ENCODE measurements at regions not wholly inside any gene's neighbourhood (a gene's known extent, or its start where the extent isn't known, plus 50 kb on each side); places are given as distances from the start of the nearest gene placed in this dataset.
"Not testable (repeated sequence)": the region's sequence is repeated elsewhere in the genome, so short reads cannot be mapped to it uniquely, and the experiment has no call there.

DNA sequence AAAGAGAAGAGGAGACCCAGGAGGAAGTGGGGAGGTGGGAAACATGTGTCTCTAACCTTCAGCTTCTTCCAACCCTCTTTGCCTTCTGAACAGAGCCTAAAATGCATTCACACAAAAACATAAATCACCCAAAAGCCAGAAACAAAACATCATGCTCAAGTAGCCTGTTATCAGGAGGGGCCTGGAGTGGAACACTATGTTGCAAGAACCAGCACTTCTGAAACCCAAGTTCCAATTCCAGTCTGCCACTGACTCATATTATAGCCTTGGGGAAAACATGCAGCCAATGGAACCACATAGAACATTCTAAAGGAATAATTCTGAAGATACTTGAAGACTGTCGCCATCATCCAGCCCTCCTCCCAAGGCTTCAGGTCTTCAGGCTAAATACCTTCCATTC, 169.8 kb upstream of the PLXNC1 start:
- intact Hi-C loops (cut with micrococcal nuclease), result loop anchor here (2.0 to 5.0 kb wide), 3 partner anchors 81 to 196 kb away; no protein-coding TSS in a partner anchor

DNA sequence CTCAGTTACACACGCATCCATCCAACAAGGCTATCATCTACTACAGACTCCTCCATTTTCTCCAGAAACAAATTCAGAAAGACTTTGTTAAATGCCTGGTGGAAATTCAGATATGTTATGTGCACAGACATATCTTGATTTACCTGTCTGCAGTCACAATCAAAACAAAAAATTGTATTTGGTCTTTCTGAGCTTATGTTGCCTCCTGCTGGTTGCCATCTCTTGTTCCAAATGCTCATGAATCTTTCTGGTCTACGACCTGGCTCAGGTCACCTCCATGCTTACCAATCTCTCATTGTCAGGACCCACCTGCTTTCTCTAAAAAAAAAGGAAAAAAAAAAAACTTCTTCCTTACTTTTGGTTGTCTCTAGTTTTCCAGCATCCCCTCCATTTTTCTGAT, 169.2 kb upstream of the PLXNC1 start:
- intact Hi-C loops (cut with micrococcal nuclease), result loop anchor here (1.0 to 5.0 kb wide), 11 partner anchors 82 to 476 kb away; partner anchors contain the start of gene CRADD

DNA sequence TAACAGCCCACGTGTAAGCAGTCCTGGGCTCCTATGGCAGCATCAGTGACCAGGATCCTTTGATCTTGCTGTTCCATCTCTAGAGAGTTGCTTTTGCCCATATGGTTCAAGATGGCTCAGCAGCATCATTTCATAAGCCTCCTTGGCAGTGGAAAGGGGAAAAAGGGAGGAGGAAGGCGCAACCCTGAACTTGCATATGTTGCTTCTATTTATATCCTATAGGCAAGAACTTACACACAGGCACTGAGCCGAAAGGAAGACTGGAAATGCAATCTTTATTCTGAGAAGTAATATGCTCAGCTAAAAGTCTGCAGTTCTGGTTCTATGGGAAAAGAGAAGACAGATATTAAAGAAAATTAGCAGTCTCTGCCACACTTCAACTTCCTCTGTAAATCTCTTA, 167.7 kb upstream of the PLXNC1 start:
- intact Hi-C loops (cut with micrococcal nuclease), result no loop called here

DNA sequence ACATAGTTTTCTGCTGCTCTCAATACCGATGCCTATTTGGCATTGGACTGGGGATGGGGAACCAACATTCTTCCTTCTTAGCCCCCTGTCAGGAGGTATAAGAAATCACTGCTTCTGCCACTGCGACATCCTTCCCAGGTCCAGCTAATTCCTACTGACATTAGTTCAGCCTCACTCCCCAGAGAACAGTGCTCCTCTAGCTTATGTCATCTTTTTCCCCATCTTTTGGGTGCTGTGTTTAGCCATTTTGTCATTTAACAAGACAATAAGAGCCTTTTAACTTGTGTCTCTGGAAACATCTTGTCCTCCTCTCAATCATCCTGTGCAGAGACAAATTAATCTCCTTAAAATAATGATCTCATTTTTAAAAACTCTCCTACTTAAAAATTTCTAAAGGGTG, 167.0 kb upstream of the PLXNC1 start:
- intact Hi-C loops (cut with micrococcal nuclease), result no loop called here

DNA sequence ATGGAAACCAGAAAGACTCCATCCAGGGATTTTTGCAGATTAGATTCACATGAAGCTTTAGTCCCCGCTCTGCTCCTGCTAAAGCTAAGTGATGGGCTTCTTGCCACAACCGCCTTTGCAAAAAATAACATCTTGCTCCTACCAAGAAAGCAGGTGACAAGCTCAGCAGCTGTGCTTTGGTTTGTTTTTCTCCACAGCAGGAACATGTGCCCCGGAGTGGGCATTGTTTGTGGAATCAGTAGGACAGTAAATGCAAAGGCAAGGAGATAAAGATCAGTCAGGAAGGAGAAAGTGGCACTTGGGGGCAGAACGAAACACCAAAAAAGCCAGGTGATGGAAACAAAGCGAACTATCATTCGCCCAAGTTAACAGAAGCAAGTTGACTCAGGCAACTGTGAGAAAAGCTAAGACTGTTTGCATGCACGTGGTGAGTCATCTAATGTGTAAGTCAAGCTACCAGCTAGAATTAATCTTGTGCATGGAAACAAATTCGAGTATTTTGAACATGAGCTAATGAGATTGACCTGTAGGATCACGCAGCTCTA, 165.5 kb upstream of the PLXNC1 start:
- intact Hi-C loops (cut with micrococcal nuclease), result loop anchor here (1.0 kb wide), 2 partner anchors 118 to 216 kb away; no protein-coding TSS in a partner anchor

DNA sequence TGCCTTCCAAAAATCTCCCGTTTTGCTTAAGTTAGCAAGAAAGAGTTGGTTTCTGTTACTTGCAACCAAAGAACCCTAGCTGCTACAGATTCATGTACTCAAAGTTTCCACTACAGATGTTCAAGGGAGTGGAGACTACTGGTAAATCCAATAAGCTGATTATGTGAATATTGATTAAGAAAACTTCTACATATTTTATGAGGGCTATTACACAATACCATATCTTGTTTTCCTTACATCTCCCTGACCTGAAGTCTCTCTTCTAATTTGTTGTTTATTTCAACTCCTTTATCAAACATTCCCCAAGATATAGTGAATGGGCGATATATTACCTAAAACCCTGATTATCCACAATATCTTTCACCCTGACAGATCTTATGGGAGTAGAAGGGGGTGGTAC, 164.4 kb upstream of the PLXNC1 start:
- intact Hi-C loops (cut with micrococcal nuclease), result no loop called here

DNA sequence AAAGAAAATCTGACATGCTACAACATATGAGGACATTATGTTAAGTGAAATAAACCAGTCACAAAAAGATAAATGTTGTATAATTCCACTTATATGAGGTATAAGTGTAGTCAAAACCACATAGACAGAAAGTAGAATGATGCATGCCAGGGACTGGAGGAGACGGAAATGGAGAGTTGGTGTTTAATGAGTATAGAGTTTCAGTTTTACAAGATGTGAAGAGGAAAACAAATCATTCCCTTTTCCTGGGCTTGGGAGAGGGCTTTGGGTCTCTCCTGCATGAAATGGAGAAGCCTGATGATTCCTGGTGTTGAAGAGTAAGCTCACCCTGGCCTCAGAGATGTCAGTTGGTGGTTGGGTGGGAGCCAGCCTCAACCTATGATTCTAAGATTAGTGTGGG, 158.4 kb upstream of the PLXNC1 start:
- intact Hi-C loops (cut with micrococcal nuclease), result no loop called here

DNA sequence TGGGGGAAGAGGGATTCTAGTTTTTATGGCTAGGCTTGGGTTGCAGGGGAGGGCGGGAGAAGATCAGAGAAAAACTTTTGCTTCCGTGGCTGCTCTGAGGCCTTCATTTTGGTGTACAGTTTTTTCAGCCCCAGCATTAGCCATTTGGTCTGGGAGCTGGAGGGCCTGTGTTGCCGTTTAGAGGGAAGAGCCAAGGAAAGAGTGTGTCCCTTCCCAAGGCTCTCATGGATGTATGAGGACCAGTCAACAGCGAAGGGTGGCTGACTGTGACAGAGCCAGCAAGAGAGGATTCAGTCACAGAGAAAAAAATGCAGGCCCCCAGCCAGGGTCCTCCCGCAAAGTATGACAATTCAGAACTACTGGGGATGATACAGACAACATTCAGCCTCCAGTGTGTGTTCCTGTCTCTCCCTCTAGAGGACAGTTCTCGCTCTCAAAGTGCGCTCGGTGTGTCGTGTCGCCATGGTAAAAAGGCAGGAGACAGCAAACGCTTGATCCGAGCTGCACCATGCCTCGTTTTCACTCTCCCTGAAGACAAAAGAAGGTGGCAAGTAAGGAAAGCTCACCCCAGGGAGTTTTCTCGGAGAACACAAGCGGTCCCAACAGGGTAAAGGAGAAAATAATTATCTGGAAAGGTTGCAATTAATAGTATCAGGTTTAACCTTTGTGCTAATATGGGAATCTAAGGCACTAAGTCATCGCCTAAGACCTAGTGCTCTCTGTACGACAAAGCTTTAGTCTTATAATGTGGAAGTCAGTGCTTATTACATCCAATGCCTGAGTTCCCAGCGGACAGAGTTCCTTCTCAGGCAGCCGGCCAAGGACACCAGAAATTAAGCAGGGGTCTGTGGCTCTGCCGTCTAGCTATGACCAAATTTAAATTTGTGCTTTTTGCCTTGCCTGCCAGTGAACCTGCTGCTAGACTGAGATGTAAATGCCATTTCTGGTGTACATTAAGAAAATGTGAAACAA, 157.3 kb upstream of the PLXNC1 start:
- intact Hi-C loops (cut with micrococcal nuclease), result no loop called here

DNA sequence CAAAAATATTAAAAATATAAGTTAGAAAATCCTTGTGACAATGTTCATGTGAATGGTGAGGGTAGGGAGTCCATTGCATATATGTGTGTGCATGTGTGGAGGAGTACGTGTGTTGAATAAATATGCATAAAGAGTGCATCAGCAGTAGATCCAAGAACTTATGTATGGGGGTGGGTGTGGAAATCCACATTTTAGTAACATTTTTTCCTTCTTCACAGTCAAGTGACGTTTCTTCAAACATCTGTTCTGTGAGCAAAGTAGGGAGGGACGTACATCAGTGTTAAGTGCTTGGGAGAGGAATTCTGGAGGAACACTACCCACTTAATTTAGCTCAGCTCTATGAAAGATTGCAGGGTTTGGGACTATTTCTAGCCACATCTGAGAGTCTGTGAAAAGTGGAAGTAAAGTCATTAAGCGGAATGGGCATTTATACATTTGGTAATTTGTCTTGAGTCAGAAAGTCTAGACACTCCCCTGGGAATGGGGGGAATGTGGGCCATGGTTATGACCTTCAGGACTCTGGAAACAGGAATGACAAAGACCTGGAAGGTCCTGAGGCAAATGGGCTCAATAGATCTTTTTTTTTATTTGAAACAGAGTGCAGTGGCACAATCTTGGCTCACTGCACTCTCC, 156.4 kb upstream of the PLXNC1 start:
- intact Hi-C loops (cut with micrococcal nuclease), result no loop called here

DNA sequence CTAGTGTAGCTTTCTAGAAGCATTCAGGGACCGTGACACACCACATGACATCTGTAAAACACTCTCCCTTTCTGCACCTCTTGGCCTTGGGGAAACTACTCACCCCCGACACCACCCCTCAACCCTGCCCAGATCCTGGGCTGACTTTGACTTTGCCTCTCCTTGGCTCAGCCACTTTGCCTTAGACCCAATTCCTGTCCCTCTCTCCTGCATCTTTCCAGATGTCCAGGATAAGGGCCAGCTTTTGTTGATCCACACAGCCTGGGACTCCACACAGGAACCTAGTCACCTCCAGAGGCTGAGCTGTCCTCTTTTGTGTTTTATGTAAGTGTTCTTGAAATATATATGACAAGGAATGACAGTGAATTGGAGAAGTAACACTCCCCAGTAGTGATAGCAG, 153.7 kb upstream of the PLXNC1 start:
- intact Hi-C loops (cut with micrococcal nuclease), result no loop called here

DNA sequence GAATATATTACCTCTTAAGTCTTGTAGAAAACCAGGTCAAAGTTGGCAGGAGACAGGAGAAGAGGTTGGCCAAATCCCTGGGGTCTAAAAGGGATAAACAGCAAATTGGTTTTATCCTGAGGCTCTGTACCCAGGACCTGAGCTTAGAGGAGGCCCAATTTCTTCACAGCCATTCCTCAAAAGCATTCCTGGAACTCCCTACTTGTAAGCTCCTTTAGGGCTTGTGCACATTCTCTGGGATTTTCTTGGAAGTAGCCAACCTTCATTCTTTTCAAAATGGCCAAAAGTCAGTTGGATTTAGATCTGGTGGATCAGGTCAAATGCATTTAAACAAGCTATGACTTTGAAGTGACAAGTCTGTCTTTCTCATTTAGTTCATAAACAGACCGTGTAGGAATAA, 152.1 kb upstream of the PLXNC1 start:
- intact Hi-C loops (cut with micrococcal nuclease), result no loop called here

DNA sequence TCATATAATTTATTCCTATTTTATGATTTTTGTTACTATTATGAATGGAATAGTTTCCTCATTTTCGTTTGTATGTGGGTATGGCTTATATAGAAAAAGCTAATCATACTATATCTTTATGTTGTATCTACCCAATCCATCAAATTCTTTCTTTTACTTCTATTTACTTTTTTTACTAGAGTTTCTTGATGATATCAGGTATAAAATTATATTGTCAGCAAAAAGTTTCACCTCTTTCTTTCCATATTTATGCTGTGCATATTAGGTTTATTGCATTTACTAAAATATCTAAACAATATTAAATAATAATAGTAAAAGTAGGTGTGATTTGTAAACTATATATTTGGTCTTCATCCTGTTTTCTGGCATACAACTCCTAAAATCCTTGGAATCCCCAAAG, 146.7 kb upstream of the PLXNC1 start:
- intact Hi-C loops (cut with micrococcal nuclease), result no loop called here

DNA sequence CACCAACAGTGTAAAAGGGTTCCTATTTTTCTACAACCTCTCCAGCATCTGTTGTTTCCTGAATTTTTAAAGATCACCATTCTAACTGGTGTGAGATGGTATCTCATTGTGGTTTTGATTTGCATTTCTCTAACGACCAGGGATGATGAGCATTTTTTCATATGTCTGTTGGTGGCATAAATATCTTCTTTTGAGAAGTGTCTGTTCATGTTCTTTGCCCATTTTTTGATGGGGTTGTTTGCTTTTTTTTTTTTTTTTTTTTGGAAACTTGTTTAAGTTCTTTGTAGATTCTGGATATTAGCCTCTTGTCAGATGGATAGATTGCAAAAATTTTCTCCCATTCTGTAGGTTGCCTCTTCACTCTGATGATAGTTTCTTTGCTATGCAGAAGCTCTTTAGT, 145.5 kb upstream of the PLXNC1 start:
- intact Hi-C loops (cut with micrococcal nuclease), result not testable (repeated sequence)

DNA sequence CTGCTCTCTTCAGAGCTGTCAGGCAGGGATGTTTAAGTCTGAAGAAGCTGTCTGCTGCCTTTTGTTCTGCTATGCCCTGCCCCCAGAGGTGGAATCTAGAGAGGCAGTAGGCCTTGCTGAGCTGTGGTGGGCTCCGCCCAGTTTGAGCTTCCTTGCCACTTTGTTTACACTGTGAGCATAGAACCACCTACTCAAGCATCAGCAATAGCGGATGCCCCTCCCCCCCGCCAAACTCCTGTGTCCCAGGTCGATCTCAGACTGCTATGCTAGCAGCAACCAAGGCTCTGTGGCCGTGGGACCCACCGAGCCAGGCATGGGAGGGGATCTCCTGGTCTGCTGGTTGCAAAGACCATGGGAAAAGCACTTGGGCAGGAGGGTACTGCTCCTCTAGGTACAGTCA, 140.5 kb upstream of the PLXNC1 start:
- intact Hi-C loops (cut with micrococcal nuclease), result loop anchor here (1.0 kb wide), 2 partner anchors 92 to 331 kb away; partner anchors contain the start of gene CRADD

DNA sequence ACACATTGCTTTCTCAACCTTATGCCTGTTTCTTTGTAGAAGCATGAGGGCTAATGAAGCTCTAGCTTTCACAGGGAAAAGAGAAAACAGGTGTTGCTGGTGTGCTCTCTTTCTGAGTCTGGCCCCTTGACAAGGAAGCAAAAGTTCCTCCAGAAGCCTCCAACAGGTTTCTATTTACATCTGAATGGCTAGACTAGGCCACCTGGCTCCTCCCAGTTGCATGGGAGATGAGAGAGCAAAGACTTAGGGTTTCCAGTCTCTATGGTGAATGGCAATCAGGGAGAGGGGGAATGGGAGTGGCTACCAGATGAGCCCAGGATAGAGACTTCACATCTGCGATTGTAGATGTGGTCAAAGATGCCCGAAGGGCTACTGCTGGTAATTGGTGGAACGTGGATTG, 138.1 kb upstream of the PLXNC1 start:
- intact Hi-C loops (cut with micrococcal nuclease), result no loop called here

DNA sequence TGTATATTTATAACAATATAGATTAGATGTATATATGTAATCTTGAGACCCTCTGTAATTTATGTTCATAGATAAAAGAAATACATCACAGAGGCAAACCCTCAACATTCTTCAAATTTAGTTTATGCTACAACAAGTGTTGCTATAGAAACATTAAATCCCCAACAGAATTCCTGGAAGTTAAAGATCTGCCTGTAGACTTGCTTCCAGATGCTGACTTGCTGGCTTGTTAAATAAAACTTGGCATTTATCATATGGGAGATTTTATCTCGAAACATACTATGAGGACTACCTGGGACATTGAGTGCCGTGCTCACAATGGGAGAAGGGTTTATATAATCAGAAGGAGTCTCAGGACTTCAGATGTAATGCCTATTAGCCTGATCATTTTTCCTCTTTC, 136.3 kb upstream of the PLXNC1 start:
- intact Hi-C loops (cut with micrococcal nuclease), result no loop called here

DNA sequence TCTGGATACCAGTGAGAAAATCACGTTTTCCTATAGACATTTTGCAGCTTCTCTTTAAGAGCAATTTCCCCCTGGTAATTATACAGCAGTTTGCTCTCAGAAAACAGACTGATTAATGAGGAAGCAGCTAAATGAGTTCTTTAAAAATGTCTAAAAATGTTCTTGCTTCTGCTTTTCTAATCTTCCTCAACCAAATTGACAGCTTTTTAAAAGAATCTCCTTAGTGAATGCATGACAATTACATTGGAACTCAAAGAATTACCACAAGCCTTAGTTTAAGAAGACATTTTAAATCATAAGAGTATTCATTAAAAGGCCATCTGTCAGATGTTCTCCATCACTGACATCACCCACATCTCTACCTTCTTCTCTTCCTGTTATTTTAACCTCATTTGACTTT, 135.8 kb upstream of the PLXNC1 start:
- intact Hi-C loops (cut with micrococcal nuclease), result no loop called here

DNA sequence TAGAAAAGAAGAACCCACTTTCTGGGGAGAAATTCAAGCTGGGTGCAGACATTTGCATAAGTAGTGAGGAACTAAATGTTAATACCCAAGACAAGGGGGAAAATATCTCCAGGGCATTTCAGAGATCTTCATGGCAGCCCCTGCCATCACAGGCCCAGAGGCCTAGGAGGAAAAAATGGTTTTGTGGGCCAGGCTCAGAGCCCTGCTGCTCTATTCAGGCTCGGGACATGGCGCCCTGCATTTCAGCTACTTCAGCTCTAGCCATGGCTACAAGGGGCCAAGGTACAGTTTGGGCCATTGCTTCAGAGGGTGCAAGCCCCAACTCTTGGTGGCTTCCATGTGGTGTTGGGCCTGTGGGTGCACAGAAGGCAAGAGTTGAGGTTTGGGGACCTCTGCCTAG, 131.1 kb upstream of the PLXNC1 start:
- intact Hi-C loops (cut with micrococcal nuclease), result not testable (repeated sequence)

DNA sequence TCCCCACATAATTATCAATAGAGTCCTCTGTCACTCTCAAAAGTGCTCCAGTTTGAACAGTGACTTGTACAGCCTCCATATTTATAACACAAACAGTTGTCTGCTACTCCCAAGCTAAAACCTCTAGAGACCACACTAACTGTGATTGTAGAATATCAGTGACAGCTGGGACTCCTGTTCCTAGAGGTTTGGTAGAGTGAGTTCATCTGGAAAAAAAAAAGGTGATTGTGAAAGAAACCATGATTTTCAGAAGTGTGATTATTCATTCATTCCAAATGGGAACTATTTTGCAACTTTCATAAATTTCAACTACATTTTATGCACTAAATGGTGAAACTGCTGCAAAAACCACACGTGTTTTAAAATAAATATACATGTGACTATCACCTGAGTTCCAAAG, 128.0 kb upstream of the PLXNC1 start:
- intact Hi-C loops (cut with micrococcal nuclease), result no loop called here

DNA sequence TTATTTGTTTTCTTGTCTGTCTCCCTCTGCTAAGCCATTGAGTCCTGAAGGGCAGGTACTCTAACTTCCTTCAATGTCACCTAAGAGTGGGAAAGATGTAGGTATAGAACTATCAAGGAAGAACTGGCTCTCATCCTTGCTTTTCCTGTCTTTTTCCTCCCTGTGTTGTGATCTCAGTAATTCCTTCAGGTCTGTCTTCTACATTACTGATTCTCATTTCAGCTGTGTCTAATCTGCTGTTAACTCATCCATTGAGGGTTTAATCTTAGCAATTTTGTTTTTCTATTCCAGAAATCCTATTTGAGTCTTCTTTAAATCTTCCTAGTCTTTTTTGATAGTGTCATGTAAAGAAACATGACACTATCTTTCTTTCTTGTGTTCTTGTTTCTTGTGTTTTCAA, 124.5 kb upstream of the PLXNC1 start:
- intact Hi-C loops (cut with micrococcal nuclease), result no loop called here

DNA sequence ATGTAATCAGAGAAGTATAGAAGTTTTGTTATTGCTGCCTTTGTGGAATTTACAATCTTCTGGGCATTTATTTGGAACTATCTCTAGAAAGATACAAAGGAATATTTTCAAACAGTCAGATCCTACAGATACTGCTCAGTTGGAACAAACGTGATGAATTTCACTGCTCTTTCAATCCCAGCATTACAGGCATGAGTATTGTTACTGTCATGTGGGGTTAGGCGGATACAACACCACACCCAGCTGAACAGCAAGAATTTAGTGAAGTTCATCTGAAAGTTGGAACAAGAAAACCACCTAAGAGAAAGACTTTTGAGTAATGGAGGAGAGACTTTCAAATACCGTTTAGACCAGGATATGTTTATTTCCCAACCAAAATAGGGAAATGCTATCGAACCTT, 123.3 kb upstream of the PLXNC1 start:
- intact Hi-C loops (cut with micrococcal nuclease), result no loop called here

DNA sequence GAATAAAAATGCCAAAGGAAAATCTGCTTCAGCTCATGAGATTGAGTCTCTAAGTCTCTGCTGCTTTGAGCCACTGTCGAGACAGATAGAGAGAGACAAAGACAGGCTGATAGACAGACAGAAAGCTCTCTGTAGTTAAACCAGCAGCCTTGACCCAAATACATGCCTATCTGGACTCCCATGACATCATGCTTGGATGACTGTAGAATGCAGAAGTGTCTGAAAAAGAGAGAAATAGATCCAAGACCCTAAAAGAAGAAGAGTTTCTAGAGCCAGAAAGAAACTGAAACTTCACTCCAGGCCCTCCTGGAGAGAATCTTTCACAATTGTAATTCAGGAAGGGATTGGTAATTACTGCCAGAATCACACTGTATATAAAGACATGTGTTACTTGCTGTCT, 122.6 kb upstream of the PLXNC1 start:
- intact Hi-C loops (cut with micrococcal nuclease), result no loop called here

All from T-helper 1 cell treated with Interleukin-12 subunit alpha and Interleukin-12 subunit beta and Interleukin-4 antibody, amounts not matched to agents 30 ng/mL and 1 ng/mL, for 36 hours (primary cell).